GM12878 (cell line): ENCODE measurements at regions not wholly inside any gene's neighbourhood (a gene's known extent, or its start where the extent isn't known, plus 50 kb on each side); places are given as distances from the start of the nearest gene placed in this dataset.

Source experiments
- ATAC-seq: fragments of 200-7000 bp; cut with Tn5 transposase; 3 replicates; pipeline ENCODE4 v1.9.1; 2020; ENCODE audit warnings: mild to moderate bottlenecking, moderate library complexity
- BruUV-seq: library from RNA; stranded (reverse); fragments of 400-500 nt; replicated peaks from 2 replicates; lab custom pipeline; 2021; lab: Mats Ljungman, UMichigan
- CTCF ChIA-PET: fragments of 300-600 bp; sonication (Branson Sonifier 250); formaldehyde crosslinking; extraction: SDS; loops from one replicate; lab custom pipeline; 2021; ENCODE audit warnings: inconsistent platforms; lab: Yijun Ruan, JAX
- POLR2A ChIA-PET: fragments of 350-600 bp; formaldehyde crosslinking; extraction: SDS; loops from one replicate; lab custom pipeline; 2021; ENCODE audit warnings: inconsistent platforms; lab: Charles Lee
- RAD21 ChIA-PET: fragments of 300-600 bp; sonication (Branson Sonifier 250); formaldehyde crosslinking; loops from one replicate; lab custom pipeline; 2023; ENCODE audit warnings: antibody characterized with exemption; ENCODE audit not compliant: unreplicated experiment; lab: Charles Lee
- SMC1A ChIA-PET: fragments of 300-600 bp; sonication (Branson Sonifier 250); formaldehyde crosslinking; loops from one replicate; lab custom pipeline; 2023; ENCODE audit not compliant: unreplicated experiment, uncharacterized antibody; lab: Charles Lee
- DNase-seq: peaks from one replicate; pipeline ENCODE4 v3.0.0-alpha.2; 2011; ENCODE audit warnings: low read depth, low spot score
- FAIRE-seq: peaks from 3 replicates; lab custom pipeline; 2011; peaks lifted over from hg19 to GRCh38; lab: Jason Lieb, UNC
- H2AFZ ChIP-seq: 2 replicates; pipeline ENCODE4 v1.6.0; 2011; ENCODE audit warnings: low read depth, low read length, control low read depth; ENCODE audit not compliant: control insufficient read depth
- H3K27ac ChIP-seq: 2 replicates; pipeline ENCODE4 v1.5.1; 2011; ENCODE audit warnings: control low read depth; ENCODE audit not compliant: control insufficient read depth, insufficient read depth
- H3K27me3 ChIP-seq, 2 experiments: replicated peaks in 1 of 2; 2 replicates each; pipeline versions ENCODE4 v1.6.0 to v1.6.1; 2011; ENCODE audit warnings: low read length in 1 of 2; ENCODE audit not compliant: control insufficient read depth in 2 of 2, insufficient read depth in 2 of 2
- H3K36me3 ChIP-seq, 2 experiments: 2 replicates each; pipeline ENCODE4 v1.5.1; 2011; ENCODE audit warnings: low read length in 1 of 2; ENCODE audit not compliant: control insufficient read depth in 2 of 2, insufficient read depth in 2 of 2
- H3K4me1 ChIP-seq: 2 replicates; pipeline ENCODE4 v1.6.1; 2011; ENCODE audit warnings: mild to moderate bottlenecking, low read length, moderate library complexity, mixed read lengths; ENCODE audit not compliant: control insufficient read depth, insufficient read depth
- H3K4me2 ChIP-seq: 2 replicates; pipeline ENCODE4 v1.6.0; 2011; ENCODE audit warnings: control low read depth; ENCODE audit not compliant: control insufficient read depth, insufficient read depth
- H3K4me3 ChIP-seq: fragments of 200-600 bp; sonication (generic); 2 replicates; pipeline ENCODE4 v1.5.1; 2016
- H3K79me2 ChIP-seq: 2 replicates; pipeline ENCODE4 v1.6.0; 2011; ENCODE audit warnings: low read length; ENCODE audit not compliant: control insufficient read depth, insufficient read depth
- H3K9ac ChIP-seq: 2 replicates; pipeline ENCODE4 v1.8.0; 2011; ENCODE audit warnings: low read length, control low read depth, mixed read lengths; ENCODE audit not compliant: control insufficient read depth, insufficient read depth
- H3K9me3 ChIP-seq: replicated peaks from 3 replicates; pipeline ENCODE4 v1.5.1; 2011; ENCODE audit warnings: mild to moderate bottlenecking, low read length; ENCODE audit not compliant: control insufficient read depth, insufficient read depth
- H4K20me1 ChIP-seq: 2 replicates; pipeline ENCODE4 v1.6.0; 2011; ENCODE audit not compliant: control insufficient read depth, insufficient read depth
- CBX5 ChIP-seq: sonication (generic); IDR thresholded peaks from 2 replicates; pipeline ENCODE4 v1.6.1; 2016; ENCODE audit warnings: low read depth, moderate library complexity, mild to moderate bottlenecking, inconsistent platforms
- EED ChIP-seq: sonication (generic); IDR thresholded peaks from 2 replicates; pipeline ENCODE4 v1.6.1; 2016; ENCODE audit warnings: antibody characterized with exemption, low read depth
- MTA2 ChIP-seq: fragments of 450-650 bp; IDR thresholded peaks from 2 replicates; pipeline ENCODE4 v1.6.1; 2016; ENCODE audit warnings: low read depth, mild to moderate bottlenecking, moderate library complexity
- PAX8 ChIP-seq: fragments of 450-650 bp; IDR thresholded peaks from 2 replicates; pipeline ENCODE4 v1.6.1; 2017; ENCODE audit warnings: mild to moderate bottlenecking, moderate library complexity
- SREBF2 ChIP-seq: IDR thresholded peaks from 2 replicates; pipeline ENCODE4 v1.6.1; 2012; ENCODE audit warnings: mild to moderate bottlenecking, low read length
- ZBED1 ChIP-seq: IDR thresholded peaks from 2 replicates; pipeline ENCODE4 v1.6.1; 2016; ENCODE audit warnings: borderline replicate concordance
- WGBS: methylation state at CpG from one replicate; pipeline ENCODE4 v1.1.6; 2016; ENCODE audit warnings: low lambda C conversion rate; ENCODE audit not compliant: insufficient replicate concordance, insufficient coverage; ENCODE audit errors: missing lambda C conversion rate; 5-methylcytosine and 5-hydroxymethylcytosine counted together
- in situ Hi-C: fragments of 300-500 bp; cut with MboI; formaldehyde crosslinking; loops from 9 replicates; pipeline ENCODE4 v1.14.3; 2018; ENCODE audit warnings: mixed read lengths
- intact Hi-C: fragments of 100-400 bp; cut with micrococcal nuclease; formaldehyde crosslinking; loops from one replicate; pipeline ENCODE4 v1.14.2; 2022; ENCODE audit not compliant: unreplicated experiment
- TF ChIP-seq, protein P1 (sequence below): fragments of 450-650 bp; IDR thresholded peaks from 2 replicates; pipeline ENCODE4 v1.6.1; 2017; ENCODE audit warnings: mild to moderate bottlenecking, moderate library complexity
- TF ChIP-seq, protein P2 (sequence below): fragments of 450-650 bp; IDR thresholded peaks from 2 replicates; pipeline ENCODE4 v1.6.1; 2016; ENCODE audit warnings: mild to moderate bottlenecking
- TF ChIP-seq, protein P3 (sequence below): fragments of 450-650 bp; IDR thresholded peaks from 2 replicates; pipeline ENCODE4 v1.6.1; 2014; ENCODE audit warnings: mild to moderate bottlenecking
- TF ChIP-seq, protein P4 (sequence below): fragments of 450-650 bp; conservative IDR thresholded peaks from 2 replicates; pipeline ENCODE4 v1.6.1; 2017; ENCODE audit warnings: mild to moderate bottlenecking, moderate library complexity

DNA sequence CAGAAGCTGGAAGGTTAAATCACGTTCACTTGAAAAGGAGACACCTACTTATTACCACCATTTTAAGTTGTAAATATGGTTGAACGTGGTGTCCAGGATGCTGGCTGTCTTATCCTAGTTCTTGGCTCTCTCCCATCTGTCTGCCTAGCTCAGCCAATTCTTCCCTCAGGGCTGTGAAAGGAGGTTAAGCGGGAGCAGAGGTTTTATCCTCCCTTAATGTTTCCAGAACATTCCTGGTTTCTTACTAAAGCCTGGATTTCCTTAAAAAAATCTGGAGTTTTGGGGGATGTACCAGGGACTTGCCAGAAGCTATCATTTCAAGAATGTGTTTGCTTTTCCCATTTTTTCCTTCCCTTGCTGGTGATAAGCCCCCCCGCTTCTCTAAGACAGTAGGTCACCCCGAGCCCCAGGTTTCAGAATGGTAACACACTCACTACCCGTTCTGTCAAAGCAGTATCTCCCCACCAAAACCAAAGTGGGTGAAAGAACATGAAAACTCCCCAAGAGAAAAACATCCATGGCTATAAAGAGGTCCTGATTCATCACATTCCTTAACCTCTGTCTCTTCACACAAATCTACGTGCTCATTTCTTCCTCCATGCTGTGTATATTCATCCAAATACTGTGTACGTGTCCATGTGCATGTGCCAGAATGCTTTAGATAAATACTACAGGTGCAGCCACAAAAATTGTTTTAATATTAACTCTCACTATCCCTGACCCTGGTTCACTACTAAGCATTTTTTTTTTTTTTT, 114.7 kb downstream of the MAP3K21 start (continued):
- no peak for TF ChIP-seq EED

- TF ChIP-seq CBX5 (no peak), SREBF2 (no peak), ZBED1 (no peak), PAX8 (no peak), MTA2 (no peak)
- TF ChIP-seq, protein P1, sequence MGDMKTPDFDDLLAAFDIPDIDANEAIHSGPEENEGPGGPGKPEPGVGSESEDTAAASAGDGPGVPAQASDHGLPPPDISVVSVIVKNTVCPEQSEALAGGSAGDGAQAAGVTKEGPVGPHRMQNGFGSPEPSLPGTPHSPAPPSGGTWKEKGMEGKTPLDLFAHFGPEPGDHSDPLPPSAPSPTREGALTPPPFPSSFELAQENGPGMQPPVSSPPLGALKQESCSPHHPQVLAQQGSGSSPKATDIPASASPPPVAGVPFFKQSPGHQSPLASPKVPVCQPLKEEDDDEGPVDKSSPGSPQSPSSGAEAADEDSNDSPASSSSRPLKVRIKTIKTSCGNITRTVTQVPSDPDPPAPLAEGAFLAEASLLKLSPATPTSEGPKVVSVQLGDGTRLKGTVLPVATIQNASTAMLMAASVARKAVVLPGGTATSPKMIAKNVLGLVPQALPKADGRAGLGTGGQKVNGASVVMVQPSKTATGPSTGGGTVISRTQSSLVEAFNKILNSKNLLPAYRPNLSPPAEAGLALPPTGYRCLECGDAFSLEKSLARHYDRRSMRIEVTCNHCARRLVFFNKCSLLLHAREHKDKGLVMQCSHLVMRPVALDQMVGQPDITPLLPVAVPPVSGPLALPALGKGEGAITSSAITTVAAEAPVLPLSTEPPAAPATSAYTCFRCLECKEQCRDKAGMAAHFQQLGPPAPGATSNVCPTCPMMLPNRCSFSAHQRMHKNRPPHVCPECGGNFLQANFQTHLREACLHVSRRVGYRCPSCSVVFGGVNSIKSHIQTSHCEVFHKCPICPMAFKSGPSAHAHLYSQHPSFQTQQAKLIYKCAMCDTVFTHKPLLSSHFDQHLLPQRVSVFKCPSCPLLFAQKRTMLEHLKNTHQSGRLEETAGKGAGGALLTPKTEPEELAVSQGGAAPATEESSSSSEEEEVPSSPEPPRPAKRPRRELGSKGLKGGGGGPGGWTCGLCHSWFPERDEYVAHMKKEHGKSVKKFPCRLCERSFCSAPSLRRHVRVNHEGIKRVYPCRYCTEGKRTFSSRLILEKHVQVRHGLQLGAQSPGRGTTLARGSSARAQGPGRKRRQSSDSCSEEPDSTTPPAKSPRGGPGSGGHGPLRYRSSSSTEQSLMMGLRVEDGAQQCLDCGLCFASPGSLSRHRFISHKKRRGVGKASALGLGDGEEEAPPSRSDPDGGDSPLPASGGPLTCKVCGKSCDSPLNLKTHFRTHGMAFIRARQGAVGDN: no peak
- TF ChIP-seq, protein P2, sequence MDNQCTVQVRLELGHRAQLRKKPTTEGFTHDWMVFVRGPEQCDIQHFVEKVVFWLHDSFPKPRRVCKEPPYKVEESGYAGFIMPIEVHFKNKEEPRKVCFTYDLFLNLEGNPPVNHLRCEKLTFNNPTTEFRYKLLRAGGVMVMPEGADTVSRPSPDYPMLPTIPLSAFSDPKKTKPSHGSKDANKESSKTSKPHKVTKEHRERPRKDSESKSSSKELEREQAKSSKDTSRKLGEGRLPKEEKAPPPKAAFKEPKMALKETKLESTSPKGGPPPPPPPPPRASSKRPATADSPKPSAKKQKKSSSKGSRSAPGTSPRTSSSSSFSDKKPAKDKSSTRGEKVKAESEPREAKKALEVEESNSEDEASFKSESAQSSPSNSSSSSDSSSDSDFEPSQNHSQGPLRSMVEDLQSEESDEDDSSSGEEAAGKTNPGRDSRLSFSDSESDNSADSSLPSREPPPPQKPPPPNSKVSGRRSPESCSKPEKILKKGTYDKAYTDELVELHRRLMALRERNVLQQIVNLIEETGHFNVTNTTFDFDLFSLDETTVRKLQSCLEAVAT: no peak
- TF ChIP-seq, protein P3, sequence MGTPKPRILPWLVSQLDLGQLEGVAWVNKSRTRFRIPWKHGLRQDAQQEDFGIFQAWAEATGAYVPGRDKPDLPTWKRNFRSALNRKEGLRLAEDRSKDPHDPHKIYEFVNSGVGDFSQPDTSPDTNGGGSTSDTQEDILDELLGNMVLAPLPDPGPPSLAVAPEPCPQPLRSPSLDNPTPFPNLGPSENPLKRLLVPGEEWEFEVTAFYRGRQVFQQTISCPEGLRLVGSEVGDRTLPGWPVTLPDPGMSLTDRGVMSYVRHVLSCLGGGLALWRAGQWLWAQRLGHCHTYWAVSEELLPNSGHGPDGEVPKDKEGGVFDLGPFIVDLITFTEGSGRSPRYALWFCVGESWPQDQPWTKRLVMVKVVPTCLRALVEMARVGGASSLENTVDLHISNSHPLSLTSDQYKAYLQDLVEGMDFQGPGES: no peak
- TF ChIP-seq, protein P4, sequence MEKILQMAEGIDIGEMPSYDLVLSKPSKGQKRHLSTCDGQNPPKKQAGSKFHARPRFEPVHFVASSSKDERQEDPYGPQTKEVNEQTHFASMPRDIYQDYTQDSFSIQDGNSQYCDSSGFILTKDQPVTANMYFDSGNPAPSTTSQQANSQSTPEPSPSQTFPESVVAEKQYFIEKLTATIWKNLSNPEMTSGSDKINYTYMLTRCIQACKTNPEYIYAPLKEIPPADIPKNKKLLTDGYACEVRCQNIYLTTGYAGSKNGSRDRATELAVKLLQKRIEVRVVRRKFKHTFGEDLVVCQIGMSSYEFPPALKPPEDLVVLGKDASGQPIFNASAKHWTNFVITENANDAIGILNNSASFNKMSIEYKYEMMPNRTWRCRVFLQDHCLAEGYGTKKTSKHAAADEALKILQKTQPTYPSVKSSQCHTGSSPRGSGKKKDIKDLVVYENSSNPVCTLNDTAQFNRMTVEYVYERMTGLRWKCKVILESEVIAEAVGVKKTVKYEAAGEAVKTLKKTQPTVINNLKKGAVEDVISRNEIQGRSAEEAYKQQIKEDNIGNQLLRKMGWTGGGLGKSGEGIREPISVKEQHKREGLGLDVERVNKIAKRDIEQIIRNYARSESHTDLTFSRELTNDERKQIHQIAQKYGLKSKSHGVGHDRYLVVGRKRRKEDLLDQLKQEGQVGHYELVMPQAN: no peak
- FAIRE-seq: no peak
- Histone ChIP-seq H4K20me1 (no peaks in the 10 kb centered on the region), H3K79me2 (no peaks in the 10 kb centered on the region), H3K4me3 (no peak overlapping the region), H3K27ac (no peak overlapping the region), H3K9me3 (no peaks in the 10 kb centered on the region; the same call in 2 of the 3 replicates), H2AFZ (no peak overlapping the region), H3K27me3 (no peaks in the 10 kb centered on the region), H3K4me2 (no peak overlapping the region), H3K4me1 (no peaks in the 10 kb centered on the region), H3K36me3 (no peaks in the 10 kb centered on the region), H3K9ac (no peak overlapping the region)
- POLR2A ChIA-PET: no interaction called here
- DNase-seq: no peak
- BruUV-seq: no TSS peak
- in situ Hi-C loops (no loop called here), intact Hi-C loops (loop anchor here (5.0 kb wide), 1 partner anchor 74 kb away; no protein-coding TSS in a partner anchor)
- no peak for ATAC-seq
- RAD21 ChIA-PET: interaction anchor here (0.6 kb wide), 1 partner anchor 113 kb away, joined by 3 read pairs; no protein-coding TSS in a partner anchor
- SMC1A ChIA-PET: interaction anchor here (1.0 kb wide), 1 partner anchor 16 kb away, joined by 3 read pairs; no protein-coding TSS in a partner anchor
- CTCF ChIA-PET: interaction anchor here (0.6 to 1.4 kb wide), 2 partner anchors 49 to 298 kb away, joined by 3 read pairs; no protein-coding TSS in a partner anchor
- 49% methylated on average over 2 of the region's 2 CpGs for WGBS
These were observed 115.7 kb downstream of the MAP3K21 start for GRCh38 chr1:233443040-233443760.
